HG02970 (cell line): ENCODE measurements at regions not wholly inside any gene's neighbourhood (a gene's known extent, or its start where the extent isn't known, plus 50 kb on each side); places are given as distances from the start of the nearest gene placed in this dataset.
"Not testable (repeated sequence)": the region's sequence is repeated elsewhere in the genome, so short reads cannot be mapped to it uniquely, and the experiment has no call there.

Experiments
- ATAC-seq: cut with Tn5 transposase; IDR thresholded peaks from one replicate; pipeline ENCODE4 v1.9.1; 2021; ENCODE audit warnings: mild to moderate bottlenecking, moderate library complexity, moderate number of reproducible peaks; ENCODE audit not compliant: unreplicated experiment, low FRiP score

- no peak for ATAC-seq
These were observed 77.4 kb upstream of the CEP162 start for GRCh38 chr6:84304881-84305280.

GRCh38 chr6:84291033-84291432 lies 63.6 kb upstream of the CEP162 start:
- not testable (repeated sequence) for ATAC-seq

- ATAC-seq, result no peak
These were observed 57.1 kb upstream of the CEP162 start for GRCh38 chr6:84284428-84285049.

GRCh38 chr6:84282550-84282949 lies 55.1 kb upstream of the CEP162 start:
- no peak for ATAC-seq

GRCh38 chr6:84280639-84281038 lies 53.2 kb upstream of the CEP162 start:
- ATAC-seq, result no peak

- ATAC-seq, result no peak
These were observed 52.6 kb upstream of the CEP162 start for GRCh38 chr6:84280030-84280429.

- no peak for ATAC-seq
These were observed 51.0 kb upstream of the CEP162 start for GRCh38 chr6:84278321-84278998.
